ENCODE measurements at regions not wholly inside any gene's neighbourhood (a gene's known extent, or its start where the extent isn't known, plus 50 kb on each side); places are given as distances from the start of the nearest gene placed in this dataset.
A peak's percentile ranks its signal among the peaks of the same experiment; 100 is the strongest.

GRCh38 chr6:106883808-106884262, 90.7 kb downstream of the CD24 start:
- Histone ChIP-seq H3F3A (ENCODE audit: low read depth) (peaks cover 30% of the 10 kb centered on the region), H3K4me1 (peaks cover 30% of the 10 kb centered on the region), H4K20me1 (ENCODE audit: low read depth) (no peaks in the 10 kb centered on the region), H3K4me3 (no peak overlapping the region), H3K27me3 (no peaks in the 10 kb centered on the region), H2AFZ (replicated peaks) (peak overlapping the region; percentile 61), H3K9ac (no peak overlapping the region), H3K27ac (no peak overlapping the region), H3K79me2 (ENCODE audit: low read depth) (no peaks in the 10 kb centered on the region), H3K4me2 (no peak overlapping the region), H3K36me3 (no peaks in the 10 kb centered on the region), H3K9me3 (ENCODE audit: low read depth) (no peaks in the 10 kb centered on the region)
- peak; percentile 26 for DNase-seq (ENCODE audit: low spot score)
- no peak overlapping the region for H3K27ac Mint-ChIP-seq
- TF ChIP-seq EZH2 (IDR thresholded peaks at IDR 0.05) (no peak), CTCF (IDR thresholded peaks at IDR 0.05) (peak; percentile 46), EZH2phosphoT487 (IDR thresholded peaks at IDR 0.05) (no peak)
- H3K9me3 Mint-ChIP-seq: no peaks in the 10 kb centered on the region
- H3K4me3 Mint-ChIP-seq: no peak overlapping the region
- peaks cover 25% of the 10 kb centered on the region for H3K4me1 Mint-ChIP-seq
- H3K36me3 Mint-ChIP-seq: no peaks in the 10 kb centered on the region
- H3K27me3 Mint-ChIP-seq (ENCODE audit: insufficient read depth, low read depth): no peaks in the 10 kb centered on the region

GRCh38 chr6:106882601-106883518, 91.7 kb downstream of the CD24 start:
- Mint-ChIP-seq H3K27ac (no peak overlapping the region), H3K4me3 (no peak overlapping the region), H3K4me1 (peaks cover 17% of the 10 kb centered on the region), H3K36me3 (no peaks in the 10 kb centered on the region), H3K27me3 (ENCODE audit: insufficient read depth, low read depth) (no peaks in the 10 kb centered on the region), H3K9me3 (no peaks in the 10 kb centered on the region)
- no peak for DNase-seq (ENCODE audit: low spot score)
- H3K4me2 ChIP-seq: no peak overlapping the region
- H3K9ac ChIP-seq: no peak overlapping the region
- no peaks in the 10 kb centered on the region for H3K27me3 ChIP-seq
- no peaks in the 10 kb centered on the region for H3K9me3 ChIP-seq (ENCODE audit: low read depth)
- peaks cover 30% of the 10 kb centered on the region for H3F3A ChIP-seq (ENCODE audit: low read depth)
- no peaks in the 10 kb centered on the region for H3K79me2 ChIP-seq (ENCODE audit: low read depth)
- TF ChIP-seq EZH2 (IDR thresholded peaks at IDR 0.05) (no peak), CTCF (IDR thresholded peaks at IDR 0.05) (no peak), EZH2phosphoT487 (IDR thresholded peaks at IDR 0.05) (no peak)
- H3K36me3 ChIP-seq: no peaks in the 10 kb centered on the region
- H3K4me1 ChIP-seq: peaks cover 30% of the 10 kb centered on the region
- H3K4me3 ChIP-seq: no peak overlapping the region
- no peak overlapping the region for H2AFZ ChIP-seq (replicated peaks)
- H4K20me1 ChIP-seq (ENCODE audit: low read depth): no peaks in the 10 kb centered on the region
- no peak overlapping the region for H3K27ac ChIP-seq

GRCh38 chr6:106882138-106882537, 92.4 kb downstream of the CD24 start:
- peaks cover 22% of the 10 kb centered on the region for H3K4me1 ChIP-seq
- no peak overlapping the region for H3K27ac ChIP-seq
- no peak overlapping the region for H2AFZ ChIP-seq (replicated peaks)
- no peak for DNase-seq (ENCODE audit: low spot score)
- H3K79me2 ChIP-seq (ENCODE audit: low read depth): no peaks in the 10 kb centered on the region
- no peaks in the 10 kb centered on the region for H3K36me3 Mint-ChIP-seq
- no peaks in the 10 kb centered on the region for H4K20me1 ChIP-seq (ENCODE audit: low read depth)
- H3K27ac Mint-ChIP-seq: no peak overlapping the region
- no peak overlapping the region for H3K4me3 ChIP-seq
- TF ChIP-seq CTCF (IDR thresholded peaks at IDR 0.05): no peak
- TF ChIP-seq EZH2phosphoT487 (IDR thresholded peaks at IDR 0.05): no peak
- no peak for TF ChIP-seq EZH2 (IDR thresholded peaks at IDR 0.05)
- no peaks in the 10 kb centered on the region for H3K27me3 Mint-ChIP-seq (ENCODE audit: insufficient read depth, low read depth)
- no peaks in the 10 kb centered on the region for H3K9me3 ChIP-seq (ENCODE audit: low read depth)
- no peaks in the 10 kb centered on the region for H3K9me3 Mint-ChIP-seq
- no peaks in the 10 kb centered on the region for H3K36me3 ChIP-seq
- no peak overlapping the region for H3K4me3 Mint-ChIP-seq
- H3K27me3 ChIP-seq: no peaks in the 10 kb centered on the region
- H3F3A ChIP-seq (ENCODE audit: low read depth): peaks cover 23% of the 10 kb centered on the region
- H3K4me1 Mint-ChIP-seq: peaks cover 13% of the 10 kb centered on the region
- no peak overlapping the region for H3K4me2 ChIP-seq
- H3K9ac ChIP-seq: no peak overlapping the region

All from neural progenitor cell (in vitro differentiated cells).